ENCODE measurements at regions not wholly inside any gene's neighbourhood (a gene's known extent, or its start where the extent isn't known, plus 50 kb on each side); places are given as distances from the start of the nearest gene placed in this dataset.

DNA sequence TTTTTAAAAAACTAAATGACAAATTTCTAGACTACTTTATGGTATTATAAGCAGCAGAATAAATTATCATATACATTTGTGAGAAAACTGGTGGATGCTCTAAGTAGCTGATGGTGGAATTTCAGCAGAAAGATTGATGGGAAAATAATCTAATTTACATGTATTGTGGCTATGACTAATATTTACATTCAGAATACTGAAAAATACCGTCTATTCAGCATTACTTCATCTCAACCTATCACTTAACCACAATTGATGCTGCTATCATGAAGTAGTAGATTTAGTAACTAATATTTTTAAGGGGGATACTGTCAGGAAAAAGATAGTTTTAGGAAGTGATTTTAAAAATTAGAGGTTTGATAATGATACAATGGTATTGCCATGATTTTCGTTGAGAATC is 137.9 kb downstream of the IFI44 start:
- no peak overlapping the region for H3K4me2 ChIP-seq (ENCODE audit: low read length)
- TF ChIP-seq, protein P1, sequence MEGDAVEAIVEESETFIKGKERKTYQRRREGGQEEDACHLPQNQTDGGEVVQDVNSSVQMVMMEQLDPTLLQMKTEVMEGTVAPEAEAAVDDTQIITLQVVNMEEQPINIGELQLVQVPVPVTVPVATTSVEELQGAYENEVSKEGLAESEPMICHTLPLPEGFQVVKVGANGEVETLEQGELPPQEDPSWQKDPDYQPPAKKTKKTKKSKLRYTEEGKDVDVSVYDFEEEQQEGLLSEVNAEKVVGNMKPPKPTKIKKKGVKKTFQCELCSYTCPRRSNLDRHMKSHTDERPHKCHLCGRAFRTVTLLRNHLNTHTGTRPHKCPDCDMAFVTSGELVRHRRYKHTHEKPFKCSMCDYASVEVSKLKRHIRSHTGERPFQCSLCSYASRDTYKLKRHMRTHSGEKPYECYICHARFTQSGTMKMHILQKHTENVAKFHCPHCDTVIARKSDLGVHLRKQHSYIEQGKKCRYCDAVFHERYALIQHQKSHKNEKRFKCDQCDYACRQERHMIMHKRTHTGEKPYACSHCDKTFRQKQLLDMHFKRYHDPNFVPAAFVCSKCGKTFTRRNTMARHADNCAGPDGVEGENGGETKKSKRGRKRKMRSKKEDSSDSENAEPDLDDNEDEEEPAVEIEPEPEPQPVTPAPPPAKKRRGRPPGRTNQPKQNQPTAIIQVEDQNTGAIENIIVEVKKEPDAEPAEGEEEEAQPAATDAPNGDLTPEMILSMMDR (IDR thresholded peaks at IDR 0.05; ENCODE audit: low read length), result no peak
- TF ChIP-seq EZH2 (IDR thresholded peaks at IDR 0.05; ENCODE audit: borderline replicate concordance, low read length), result no peak
- H2AFZ ChIP-seq (ENCODE audit: low read length), result no peak overlapping the region
- no peaks in the 10 kb centered on the region for H3K79me2 ChIP-seq (ENCODE audit: insufficient read depth, low read length)
- no peaks in the 10 kb centered on the region for H3K27me3 ChIP-seq (ENCODE audit: insufficient read depth, low read length)
- H3K4me3 ChIP-seq (ENCODE audit: low read depth, low read length, poor library complexity, severe bottlenecking), result no peak overlapping the region
- no peaks in the 10 kb centered on the region for H3K36me3 ChIP-seq (ENCODE audit: insufficient read depth, low read length)
- no peak overlapping the region for H3K9ac ChIP-seq (ENCODE audit: low read length)
- H3F3A ChIP-seq (ENCODE audit: insufficient read depth, low read length), result no peaks in the 10 kb centered on the region
- H3K9me3 ChIP-seq (ENCODE audit: low read length), result no peaks in the 10 kb centered on the region
- no peaks in the 10 kb centered on the region for H3K9me2 ChIP-seq (ENCODE audit: low read depth, low read length)
- H4K20me1 ChIP-seq (ENCODE audit: insufficient read depth, low read length), result no peaks in the 10 kb centered on the region
- no peak overlapping the region for H3K27ac ChIP-seq (ENCODE audit: low read depth, low read length, poor library complexity, severe bottlenecking)
- H3K4me1 ChIP-seq (ENCODE audit: insufficient read depth, low read length, severe bottlenecking), result no peaks in the 10 kb centered on the region

DNA sequence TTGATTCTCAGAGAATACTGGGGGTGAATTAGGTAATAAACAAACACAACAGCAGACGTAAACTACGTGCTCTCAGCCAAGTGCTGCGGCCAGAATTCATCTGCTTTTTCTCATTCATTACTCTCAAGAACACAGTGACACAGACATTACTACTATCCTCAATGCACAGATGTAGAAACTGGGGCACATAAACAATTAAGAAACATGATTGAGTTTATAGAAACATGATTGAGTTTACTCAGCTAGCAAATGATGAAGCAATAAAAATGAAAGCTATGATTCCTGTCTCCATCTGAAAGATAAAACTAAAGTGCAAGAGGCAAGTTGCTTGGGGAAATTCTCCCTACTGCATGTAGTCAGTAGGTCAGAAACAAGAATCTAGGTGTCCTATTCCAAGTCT is 140.5 kb downstream of the IFI44 start:
- Histone ChIP-seq H3K9me2 (ENCODE audit: low read depth, low read length) (no peaks in the 10 kb centered on the region), H3K4me2 (ENCODE audit: low read length) (no peak overlapping the region), H4K20me1 (ENCODE audit: insufficient read depth, low read length) (no peaks in the 10 kb centered on the region), H3K9me3 (ENCODE audit: low read length) (no peaks in the 10 kb centered on the region), H3K27me3 (ENCODE audit: insufficient read depth, low read length) (no peaks in the 10 kb centered on the region), H3K9ac (ENCODE audit: low read length) (no peak overlapping the region), H3K79me2 (ENCODE audit: insufficient read depth, low read length) (no peaks in the 10 kb centered on the region), H2AFZ (ENCODE audit: low read length) (no peak overlapping the region), H3F3A (ENCODE audit: insufficient read depth, low read length) (no peaks in the 10 kb centered on the region), H3K4me1 (ENCODE audit: insufficient read depth, low read length, severe bottlenecking) (no peaks in the 10 kb centered on the region), H3K4me3 (ENCODE audit: low read depth, low read length, poor library complexity, severe bottlenecking) (no peak overlapping the region), H3K36me3 (ENCODE audit: insufficient read depth, low read length) (no peaks in the 10 kb centered on the region), H3K27ac (ENCODE audit: low read depth, low read length, poor library complexity, severe bottlenecking) (no peak overlapping the region)
- TF ChIP-seq EZH2 (IDR thresholded peaks at IDR 0.05; ENCODE audit: borderline replicate concordance, low read length), result no peak
- TF ChIP-seq, protein P1 (IDR thresholded peaks at IDR 0.05; ENCODE audit: low read length), result no peak

- Histone ChIP-seq H3K4me3 (ENCODE audit: low read depth, low read length, poor library complexity, severe bottlenecking) (no peak overlapping the region), H3K27me3 (ENCODE audit: insufficient read depth, low read length) (no peaks in the 10 kb centered on the region), H3K4me1 (ENCODE audit: insufficient read depth, low read length, severe bottlenecking) (no peaks in the 10 kb centered on the region), H3K27ac (ENCODE audit: low read depth, low read length, poor library complexity, severe bottlenecking) (no peak overlapping the region), H3K36me3 (ENCODE audit: insufficient read depth, low read length) (no peaks in the 10 kb centered on the region), H3K79me2 (ENCODE audit: insufficient read depth, low read length) (no peaks in the 10 kb centered on the region), H4K20me1 (ENCODE audit: insufficient read depth, low read length) (no peaks in the 10 kb centered on the region), H3K9ac (ENCODE audit: low read length) (no peak overlapping the region), H3K9me2 (ENCODE audit: low read depth, low read length) (no peaks in the 10 kb centered on the region), H3K4me2 (ENCODE audit: low read length) (no peak overlapping the region), H3F3A (ENCODE audit: insufficient read depth, low read length) (no peaks in the 10 kb centered on the region), H2AFZ (ENCODE audit: low read length) (no peak overlapping the region), H3K9me3 (ENCODE audit: low read length) (no peaks in the 10 kb centered on the region)
- no peak for TF ChIP-seq EZH2 (IDR thresholded peaks at IDR 0.05; ENCODE audit: borderline replicate concordance, low read length)
- TF ChIP-seq, protein P1 (IDR thresholded peaks at IDR 0.05; ENCODE audit: low read length), result no peak
Observed at GRCh38 chr1:78792756-78793155, 143.1 kb downstream of the IFI44 start.
